Stimulated activated CD4-positive, alpha-beta T cell treated with anti-CD3 and anti-CD28 coated beads, Interleukin-15, amount 100 ng/mL, for 48 hours (primary cell): ENCODE measurements at regions not wholly inside any gene's neighbourhood (a gene's known extent, or its start where the extent isn't known, plus 50 kb on each side); places are given as distances from the start of the nearest gene placed in this dataset.
"Not testable (repeated sequence)": the region's sequence is repeated elsewhere in the genome, so short reads cannot be mapped to it uniquely, and the experiment has no call there.

ENCODE experiments used
- DNase-seq, 2 donors: peaks; one replicate each; pipeline ENCODE4 v3.0.0-alpha.2; 2020; ENCODE audit warnings: low read depth in 2 of 2

DNA sequence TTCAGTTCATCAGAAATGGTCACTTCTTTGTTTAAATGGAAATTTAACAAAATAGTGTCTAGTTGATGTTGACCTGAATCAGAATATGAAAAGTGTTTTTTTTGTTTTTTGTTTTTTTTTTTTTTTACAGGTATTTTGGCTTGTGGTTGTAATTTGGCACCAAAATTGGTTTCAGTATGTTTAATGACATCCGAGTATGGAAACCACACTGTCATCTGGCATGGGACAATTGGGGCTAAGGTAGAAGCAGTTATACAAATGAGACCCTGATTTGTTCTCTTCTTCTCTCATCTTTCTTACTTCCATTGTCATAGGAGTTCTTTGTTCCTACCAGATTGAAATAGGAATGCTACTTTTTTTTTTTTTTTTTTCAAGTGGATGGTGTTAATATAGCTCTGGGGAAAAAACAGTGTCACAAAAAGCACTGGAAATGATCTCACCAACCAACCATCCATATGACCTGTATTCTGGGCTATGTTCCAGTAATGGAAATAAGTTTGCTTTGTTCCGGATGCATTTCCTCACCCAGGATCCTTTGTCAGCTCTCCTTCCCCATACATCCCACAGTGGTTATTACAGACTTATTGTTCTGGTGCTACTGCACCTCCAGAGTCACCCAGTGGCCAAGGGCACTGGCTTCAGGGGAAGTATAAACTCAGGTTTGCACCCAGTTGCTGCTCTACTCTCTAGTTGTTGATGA is 95.8 kb downstream of the ATXN3L start:
- DNase-seq, result no peak

DNA sequence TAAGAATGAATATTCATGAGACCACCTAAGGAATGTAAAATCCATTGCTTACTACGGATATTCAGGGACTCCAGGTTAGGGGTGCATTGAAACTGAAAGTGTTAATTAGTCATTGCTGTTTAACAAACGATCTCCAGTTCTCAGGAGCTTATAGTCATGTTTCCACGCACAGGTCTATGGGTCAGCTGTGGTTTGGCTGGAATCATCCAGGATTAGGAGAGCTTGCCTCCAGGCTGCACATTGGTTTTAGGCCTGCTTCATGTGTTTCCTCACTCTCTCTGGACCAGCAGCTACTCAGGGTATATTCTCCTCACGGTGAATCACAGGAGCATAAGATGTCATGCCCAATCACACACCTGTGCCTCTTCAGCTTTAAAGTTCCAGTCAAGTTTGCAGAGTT is 98.9 kb downstream of the ATXN3L start:
- DNase-seq, result no peak

DNA sequence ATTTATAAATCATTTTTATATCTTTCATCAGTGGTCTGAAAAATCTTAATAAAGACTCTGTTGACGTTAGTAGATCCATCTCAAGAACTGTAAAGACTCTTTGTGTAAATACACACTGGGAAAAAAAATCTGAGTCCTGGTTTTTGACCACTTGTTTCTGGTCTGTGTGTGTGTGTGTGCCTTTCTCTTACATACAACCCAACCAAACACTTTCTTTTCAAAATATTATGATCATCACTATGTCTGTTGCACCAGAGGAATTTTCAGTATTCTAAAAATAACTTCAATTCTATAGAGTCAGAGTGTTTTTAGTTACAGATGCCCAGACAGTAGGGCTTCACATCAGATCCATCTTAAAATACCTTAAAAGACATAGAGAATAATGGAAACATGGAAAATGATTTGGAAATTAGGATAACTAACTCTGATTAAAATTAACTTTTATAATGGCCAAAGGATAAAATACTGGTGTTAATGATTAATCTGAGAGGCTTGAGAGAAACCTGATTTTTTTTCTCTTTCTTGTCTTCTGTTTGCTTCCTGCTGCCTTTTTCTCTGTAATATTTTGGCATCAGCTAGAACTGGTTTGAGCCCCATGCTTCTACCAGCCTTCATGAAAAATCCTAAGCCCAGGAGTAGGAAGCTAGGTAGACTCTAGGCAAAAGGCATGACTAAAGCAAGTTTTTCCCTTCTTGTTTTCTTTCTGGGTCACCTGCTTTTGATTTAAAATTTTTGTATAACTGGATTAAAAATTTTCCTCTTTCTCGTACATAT is 99.7 kb downstream of the ATXN3L start:
- DNase-seq, result no peak

DNA sequence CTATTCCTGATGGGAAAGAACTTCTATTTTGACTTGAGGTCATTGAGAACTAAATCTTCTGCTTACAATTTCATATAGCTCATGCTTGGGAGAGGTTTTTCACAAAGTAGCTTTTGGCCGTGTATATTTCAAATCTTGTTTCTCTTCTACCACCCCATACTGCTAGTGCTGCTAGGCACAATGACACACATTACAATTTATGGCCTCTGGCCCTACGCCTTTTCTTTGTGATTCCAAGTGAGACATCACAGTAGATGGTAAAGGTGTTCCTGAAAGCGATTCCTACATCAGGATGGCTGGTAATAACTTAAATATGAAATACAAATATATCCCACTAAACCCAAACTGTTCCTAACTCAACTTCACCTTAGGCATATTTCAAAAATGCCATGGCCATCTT is 101.1 kb downstream of the ATXN3L start:
- no peak for DNase-seq

DNA sequence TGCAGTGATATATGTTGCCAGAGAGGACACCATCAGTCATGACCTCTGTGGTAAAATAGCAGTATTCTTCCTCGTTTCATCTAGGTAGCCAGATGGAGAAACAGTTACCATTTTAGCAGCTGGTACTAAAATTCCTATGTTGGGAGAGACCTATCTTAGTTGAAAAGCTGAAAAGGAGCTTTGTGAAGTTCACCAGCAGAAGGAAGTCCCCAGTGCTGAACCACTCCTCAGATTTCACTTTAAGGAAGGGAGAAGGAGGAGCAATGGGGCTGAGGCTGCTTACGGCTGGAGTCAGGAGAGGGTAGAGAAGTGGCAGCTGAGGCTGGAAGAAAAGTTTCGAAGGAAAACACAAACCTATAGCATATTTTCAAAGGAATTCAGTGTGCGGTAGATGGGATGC is 103.7 kb downstream of the ATXN3L start:
- no peak for DNase-seq

DNA sequence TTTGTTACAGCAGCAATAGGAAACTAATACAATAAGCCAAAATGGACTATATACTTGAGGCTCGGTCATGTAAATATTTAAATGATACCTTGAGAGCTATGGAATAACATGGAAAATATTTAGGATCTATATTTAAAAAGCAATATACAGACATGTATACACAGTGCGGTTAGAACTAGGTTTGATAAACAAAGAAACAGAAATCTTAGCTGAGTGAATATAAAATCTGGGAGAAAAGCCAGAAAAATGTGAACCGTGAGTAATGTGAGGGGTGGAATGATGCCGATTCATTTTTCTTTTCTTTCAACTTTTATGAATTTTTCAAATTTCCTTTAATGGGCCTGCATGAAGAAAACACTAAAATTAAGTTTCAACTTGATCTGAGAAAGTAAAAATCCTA is 104.1 kb downstream of the ATXN3L start:
- no peak for DNase-seq

DNA sequence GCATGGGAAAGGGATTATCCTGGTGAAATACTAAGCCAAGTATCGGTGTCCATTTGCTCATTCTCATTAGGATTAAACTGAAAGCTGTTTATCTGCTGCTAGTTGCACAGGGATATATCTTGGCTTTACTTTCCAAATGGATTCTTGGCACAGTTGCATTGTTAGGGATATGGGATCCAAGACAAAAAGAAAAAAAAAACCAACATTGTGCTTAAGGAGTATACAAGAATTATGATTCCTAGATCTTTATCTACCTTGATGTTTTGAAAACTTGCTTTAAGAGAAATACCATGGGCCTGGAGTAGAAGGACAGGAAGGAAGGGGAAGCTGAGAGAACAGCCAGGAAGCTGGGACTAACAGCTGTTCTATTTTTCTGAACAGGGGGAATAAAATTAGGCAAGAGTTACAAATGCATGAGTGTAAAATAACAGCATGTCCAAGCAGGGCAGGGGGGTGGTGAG is 107.6 kb downstream of the ATXN3L start:
- no peak for DNase-seq

DNA sequence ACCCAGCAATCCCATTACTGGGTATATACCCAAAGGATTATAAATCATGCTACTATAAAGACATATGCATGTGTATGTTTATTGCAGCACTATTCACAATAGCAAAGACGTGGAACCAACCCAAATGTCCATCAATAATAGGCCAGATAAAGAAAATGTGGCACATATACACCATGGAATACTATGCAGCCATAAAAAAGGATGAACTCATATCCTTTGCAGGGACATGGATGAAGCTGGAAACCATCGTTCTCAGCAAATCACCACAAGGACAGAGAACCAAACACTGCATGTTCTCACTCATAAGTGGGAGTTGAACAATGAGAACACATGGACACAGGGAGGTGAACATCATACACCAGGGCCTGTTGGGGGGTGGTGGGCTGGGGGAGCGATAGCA is 109.7 kb downstream of the ATXN3L start:
- not testable (repeated sequence) for DNase-seq

DNA sequence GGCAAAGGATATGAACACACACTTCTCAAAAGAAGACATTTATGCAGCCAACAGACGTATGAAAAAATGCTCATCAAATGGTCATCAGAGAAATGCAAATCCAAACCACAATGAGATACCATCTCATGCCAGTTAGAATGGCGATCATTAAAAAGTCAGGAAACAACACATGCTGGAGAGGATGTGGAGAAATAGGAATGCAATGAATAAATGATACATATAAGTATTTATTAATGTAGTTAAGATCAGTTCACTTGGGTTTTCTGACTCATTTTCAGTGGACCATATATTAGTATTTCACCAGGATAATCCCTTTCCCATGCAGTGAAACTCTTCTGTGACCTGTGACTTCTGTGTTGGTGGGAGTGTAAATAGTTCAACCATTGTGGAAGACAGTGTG is 110.1 kb downstream of the ATXN3L start:
- not testable (repeated sequence) for DNase-seq

DNA sequence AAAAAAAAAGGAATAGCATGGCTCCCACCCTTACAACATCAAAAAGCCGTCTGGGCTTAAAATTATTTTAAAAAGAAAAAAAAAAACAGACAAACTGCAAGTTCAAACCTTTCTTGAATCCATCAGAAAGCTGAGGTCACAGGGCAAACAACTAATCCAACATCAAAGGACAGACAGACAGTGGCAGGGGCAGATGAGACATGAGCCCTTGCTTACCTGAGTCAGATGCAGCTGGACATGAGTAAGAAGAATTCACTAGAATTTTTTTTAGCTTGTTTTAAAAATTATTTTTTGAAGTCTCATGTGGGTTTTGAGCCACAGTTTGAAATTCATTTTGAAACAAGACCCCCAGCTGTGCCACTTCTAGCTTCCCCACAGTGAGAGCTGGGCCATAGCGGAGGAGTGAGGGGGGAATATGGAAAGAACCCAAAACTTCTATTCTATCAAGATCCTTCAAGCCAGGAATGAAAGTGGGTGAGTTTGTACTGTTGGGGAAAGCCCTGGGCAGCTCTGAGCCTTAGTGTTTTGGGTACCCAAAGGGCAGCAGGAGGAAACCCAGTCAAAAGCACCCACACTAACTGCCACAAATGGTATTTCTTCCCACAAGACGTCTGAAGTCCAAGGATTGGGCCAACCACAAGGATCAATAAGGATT is 111.4 kb downstream of the ATXN3L start:
- no peak for DNase-seq

DNA sequence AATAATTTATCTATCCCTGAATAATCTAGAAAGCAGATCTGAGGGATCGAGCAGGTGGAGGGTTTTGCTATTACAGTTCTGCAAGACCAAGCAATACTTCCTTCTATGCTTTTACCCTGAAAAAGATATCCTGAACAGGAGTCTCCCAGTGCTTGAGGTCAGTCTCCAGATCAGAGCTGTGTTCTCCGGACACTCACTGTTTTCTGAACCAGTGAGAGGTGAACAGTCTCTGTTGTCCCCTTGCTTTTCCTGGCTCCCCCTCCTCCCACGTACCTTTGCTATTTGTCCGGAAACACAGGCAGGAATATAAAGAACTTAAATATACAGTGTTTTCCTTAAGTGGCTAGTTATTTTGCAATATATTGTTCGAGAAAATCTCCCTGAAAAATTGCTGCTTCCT is 116.6 kb downstream of the ATXN3L start:
- no peak for DNase-seq

DNA sequence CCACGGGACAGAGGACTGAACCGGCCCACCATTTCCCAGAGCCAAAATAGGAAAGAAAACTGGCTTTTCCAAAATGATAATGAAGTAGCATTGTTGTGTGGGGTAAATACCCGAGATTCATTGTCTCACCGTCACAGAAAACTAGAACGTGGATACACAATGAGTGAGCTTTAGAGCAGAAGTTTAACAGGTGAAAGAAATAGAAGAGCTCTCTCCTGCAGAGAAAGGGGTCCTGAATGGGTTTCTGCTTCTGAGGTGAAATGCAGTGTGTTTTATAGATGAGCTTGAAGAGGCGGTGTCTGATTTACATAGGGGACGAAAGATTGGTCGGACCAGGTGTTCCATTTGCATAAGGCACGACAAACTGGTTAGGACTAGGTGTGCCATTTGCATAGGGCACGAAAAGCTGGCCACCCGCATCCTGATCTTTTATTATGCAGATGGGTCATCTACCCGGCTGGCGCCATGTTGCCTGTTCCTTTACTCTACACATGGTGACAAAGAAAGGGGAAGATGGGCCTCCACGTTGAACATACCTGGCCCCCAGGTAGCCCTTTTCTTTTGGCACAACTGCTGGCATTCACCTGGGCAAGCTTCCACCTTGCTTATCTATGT is 118.1 kb downstream of the ATXN3L start:
- DNase-seq, result no peak

DNA sequence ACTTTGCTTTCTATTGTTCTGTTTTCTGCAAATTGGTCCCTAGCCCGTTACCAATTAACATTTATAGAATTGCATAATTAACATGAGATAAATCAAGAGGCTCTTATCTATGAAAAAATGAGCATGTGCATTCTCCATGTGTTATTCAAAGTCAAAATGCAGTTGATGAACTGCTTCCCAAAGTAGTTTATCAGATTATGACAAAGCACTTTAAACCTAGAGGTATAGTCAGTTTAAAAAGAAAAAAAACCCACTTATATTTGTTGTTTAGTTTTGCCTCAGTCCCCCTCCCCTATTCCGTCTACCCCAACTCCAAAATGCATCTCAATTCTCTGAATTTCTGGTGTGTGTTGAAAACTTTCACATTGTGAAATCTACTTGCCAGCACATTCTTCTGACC is 119.5 kb downstream of the ATXN3L start:
- no peak for DNase-seq

DNA sequence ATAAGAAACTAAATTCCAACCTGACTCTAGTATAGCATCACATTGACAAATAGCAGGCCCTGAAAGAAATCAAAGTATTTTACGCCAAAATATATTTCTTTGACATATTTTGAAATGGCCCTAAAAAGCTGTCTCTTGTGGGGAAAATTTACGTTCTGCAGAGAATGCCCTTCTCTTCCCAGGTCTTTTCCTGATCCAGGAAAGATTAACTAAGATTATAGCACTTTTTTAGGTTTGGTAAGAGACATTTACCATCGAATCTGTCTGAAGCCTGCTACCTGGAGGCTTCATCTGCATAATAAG is 121.1 kb downstream of the ATXN3L start:
- no peak for DNase-seq

DNA sequence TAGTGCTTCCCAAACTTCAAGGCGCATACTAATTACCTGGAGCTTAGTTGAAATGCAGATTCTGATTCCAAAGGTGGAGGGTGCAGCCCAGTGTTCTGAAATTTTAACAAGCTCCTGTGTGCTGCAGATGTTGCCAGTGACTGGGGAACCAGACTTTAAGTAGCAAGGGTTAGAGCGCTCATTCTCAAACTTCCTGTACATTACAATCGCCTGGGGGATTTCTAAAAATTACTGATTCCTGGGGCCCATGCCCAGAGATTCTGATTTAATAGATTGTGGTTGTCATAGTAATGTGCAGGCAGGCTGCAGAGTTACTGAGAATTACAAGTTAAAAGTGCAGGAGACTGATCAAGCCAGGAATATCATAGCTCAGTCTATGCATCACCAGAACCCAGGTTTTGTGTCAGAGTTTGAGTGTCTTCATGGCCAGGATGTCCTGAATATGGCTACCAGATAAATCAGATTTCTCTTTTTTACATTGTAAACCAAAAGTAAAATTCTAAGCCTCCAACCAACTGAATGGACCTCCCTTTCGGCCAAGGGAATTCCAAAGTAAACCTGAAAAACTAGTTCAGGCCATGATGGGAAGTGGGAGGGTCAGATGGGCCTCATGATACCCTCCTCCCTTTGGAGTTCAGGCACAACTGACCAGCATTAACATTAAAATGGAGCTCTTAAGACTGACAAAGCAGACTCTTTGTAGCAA is 121.6 kb downstream of the ATXN3L start:
- DNase-seq, result no peak

DNA sequence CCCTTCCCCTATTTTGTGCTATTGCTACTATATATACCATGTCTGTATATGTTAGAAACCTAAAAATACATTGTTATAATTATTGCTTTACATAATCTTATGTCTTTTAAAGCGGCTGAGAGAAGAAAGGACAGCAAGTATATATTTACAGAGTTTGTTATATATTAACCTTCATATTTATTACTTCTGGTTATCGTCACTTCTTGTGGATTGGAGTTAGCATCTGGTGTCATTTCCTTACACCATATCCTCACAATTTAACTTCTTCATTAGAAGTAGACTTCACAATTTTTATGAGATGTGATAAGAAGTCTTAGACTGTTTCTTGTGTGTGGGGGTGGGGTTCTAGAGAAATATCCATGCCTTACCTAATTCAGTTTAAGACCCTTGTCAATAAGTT is 123.1 kb downstream of the ATXN3L start:
- DNase-seq, result no peak

DNA sequence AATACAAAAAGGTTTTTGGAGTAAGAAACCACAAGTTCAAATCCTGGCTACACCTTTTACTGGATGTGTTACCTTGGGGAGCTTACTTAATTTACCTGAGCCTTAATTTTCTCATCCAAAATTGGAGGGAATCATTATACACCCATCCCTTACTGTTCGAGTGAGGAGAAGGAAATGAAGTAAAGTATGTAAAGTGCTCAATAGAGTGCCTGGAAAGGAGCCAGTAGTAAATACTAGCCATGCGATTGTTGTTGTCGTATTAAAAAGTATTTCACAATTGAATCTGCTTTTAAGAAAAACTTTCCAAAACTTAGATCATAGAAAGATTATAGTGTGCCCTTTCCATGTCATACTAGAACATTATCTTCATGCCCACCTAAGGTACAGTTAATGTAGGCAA is 124.5 kb downstream of the ATXN3L start:
- DNase-seq, result no peak

DNA sequence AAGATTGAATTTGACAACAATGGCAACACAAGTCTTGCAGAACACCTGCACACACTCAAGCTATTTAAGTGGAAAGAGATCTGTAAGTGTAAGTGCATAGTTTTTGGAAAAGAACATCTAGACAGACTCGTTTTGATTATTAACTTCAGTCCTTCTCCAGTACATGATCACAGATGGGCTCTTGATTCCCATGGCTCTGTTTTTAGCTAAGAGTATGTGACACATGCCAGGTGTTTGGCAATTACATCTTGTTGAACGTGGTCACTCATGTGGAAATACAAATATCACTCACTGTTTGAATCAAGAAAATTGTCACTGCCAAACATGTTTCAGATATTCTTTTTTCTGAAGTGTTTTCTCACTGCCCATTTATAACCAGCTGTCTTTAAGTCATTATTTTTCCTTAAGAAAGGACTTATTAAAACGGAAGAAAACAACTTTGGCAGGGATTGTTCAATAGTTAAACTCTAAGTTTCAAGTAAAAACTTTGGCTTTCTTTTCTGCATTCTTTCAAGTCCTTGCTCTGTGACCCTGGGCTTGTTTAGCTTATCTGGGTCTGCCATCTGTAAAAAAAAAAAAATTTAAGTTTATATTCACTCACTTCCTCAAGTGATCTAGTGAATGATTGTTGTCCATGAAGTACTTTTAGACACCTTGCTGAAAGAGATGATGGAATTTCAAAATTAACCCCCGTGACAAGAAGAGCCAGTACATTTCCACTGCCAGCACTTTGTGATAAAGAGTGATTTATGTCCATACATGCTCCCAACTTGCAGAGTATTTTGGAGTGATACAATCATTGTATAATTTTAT is 125.4 kb downstream of the ATXN3L start:
- DNase-seq, result no peak

DNA sequence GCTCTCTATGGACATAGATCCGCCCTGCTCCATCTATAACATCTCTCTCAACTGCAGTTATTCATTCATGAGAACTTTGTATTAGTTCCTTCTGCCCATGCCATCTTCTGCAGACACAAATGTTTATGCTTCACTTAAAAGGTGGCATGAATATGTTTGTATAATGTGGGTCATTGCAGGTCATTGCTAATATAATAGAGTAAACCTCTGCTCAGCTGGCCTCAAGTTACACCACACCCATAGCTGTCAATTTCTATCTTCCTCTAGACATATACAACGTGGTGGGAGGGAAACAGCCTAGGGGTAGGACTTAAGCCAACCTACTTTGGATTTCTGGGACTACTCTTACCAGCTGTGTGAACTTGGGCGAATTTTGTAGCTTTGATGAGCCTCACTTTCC is 129.8 kb downstream of the ATXN3L start:
- DNase-seq, result no peak

DNA sequence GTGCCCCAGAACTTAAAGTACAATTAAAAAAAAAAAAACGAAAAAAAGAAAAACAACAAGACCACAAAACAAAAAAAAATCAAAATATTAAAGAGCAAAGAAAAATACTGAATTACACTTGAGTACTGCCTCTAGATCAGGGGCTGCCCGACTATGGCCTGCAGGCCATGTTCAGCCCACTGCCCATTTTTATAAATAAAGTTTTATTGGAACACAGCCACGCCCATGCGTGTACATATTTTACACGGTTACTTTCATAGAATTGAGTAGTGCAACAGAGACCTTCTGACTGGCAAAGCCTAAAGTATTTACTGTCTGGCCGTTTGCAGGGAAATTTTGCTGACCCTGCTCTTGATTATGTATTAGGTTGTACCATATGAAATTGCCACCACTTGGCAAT is 130.5 kb downstream of the ATXN3L start:
- DNase-seq, result no peak

DNA sequence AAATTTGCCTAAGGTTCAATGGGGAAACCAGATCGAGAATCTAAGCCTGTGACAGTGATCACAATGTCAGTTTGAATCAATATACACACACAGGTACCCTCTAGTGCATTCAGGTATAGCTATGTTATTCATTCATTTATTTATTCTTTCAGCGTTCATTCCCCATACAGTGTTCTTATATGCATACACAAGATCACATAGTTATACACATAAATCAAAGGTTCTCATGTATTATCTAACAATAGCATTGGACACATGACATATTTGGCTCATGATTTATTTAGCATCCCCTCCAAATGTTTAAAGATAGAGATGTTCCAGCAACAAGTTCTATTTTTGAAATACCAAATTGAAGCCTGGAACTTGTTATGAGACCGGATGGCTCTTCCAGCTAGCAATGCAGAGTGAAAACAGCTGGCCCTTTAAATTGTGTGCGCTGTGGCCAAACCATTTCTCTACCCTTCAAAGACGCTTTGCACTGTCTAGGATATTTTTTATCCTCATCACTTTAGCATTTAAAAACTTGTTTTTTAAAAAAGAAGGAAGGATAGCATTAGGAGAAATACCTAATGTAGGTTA is 131.0 kb downstream of the ATXN3L start:
- DNase-seq, result no peak
